K562 (cell line): ENCODE measurements at regions not wholly inside any gene's neighbourhood (a gene's known extent, or its start where the extent isn't known, plus 50 kb on each side); places are given as distances from the start of the nearest gene placed in this dataset.

Experiments
- ATAC-seq: fragments of 200-7000 bp; cut with Tn5 transposase; 3 replicates; pipeline ENCODE4 v1.9.1; 2020; ENCODE audit warnings: moderate library complexity
- BruUV-seq: library from RNA; stranded (reverse); fragments of 400-500 nt; replicated peaks from 2 replicates; lab custom pipeline; 2021; lab: Mats Ljungman, UMichigan
- CTCF ChIA-PET: fragments of 300-600 bp; formaldehyde crosslinking; extraction: SDS; loops from one replicate; lab custom pipeline; 2021; ENCODE audit warnings: low intra/inter-chr PET ratio; lab: Yijun Ruan, JAX
- POLR2A ChIA-PET: fragments of 300-600, 350-650 bp; sonication (Branson Sonifier 250); formaldehyde crosslinking; extraction: SDS; loops from one replicate; lab custom pipeline; 2021; ENCODE audit warnings: antibody characterized with exemption, inconsistent platforms; lab: Yijun Ruan, JAX
- DNase-seq, 4 experiments: peaks; one replicate each; pipeline versions ENCODE4 v3.0.0 to v3.0.0-alpha.2; 2011 to 2018; ENCODE audit warnings: low spot score in 3 of 4, mixed read lengths in 3 of 4; ENCODE audit errors: extremely low read depth in 1 of 4
- FAIRE-seq: peaks from 2 replicates; lab custom pipeline; 2011; peaks lifted over from hg19 to GRCh38; lab: Jason Lieb, UNC
- H2AFZ ChIP-seq: 2 replicates; pipeline ENCODE4 v1.6.0; 2011; ENCODE audit warnings: low read depth, low read length, control low read depth, inconsistent platforms
- H3K27ac ChIP-seq: fragments of 200-600 bp; 3 replicates; pipeline ENCODE4 v1.8.0; 2011; ENCODE audit warnings: low read depth, mild to moderate bottlenecking, control low read depth, inconsistent platforms, low read length, moderate library complexity, mixed read lengths; ENCODE audit errors: extremely low read depth
- H3K27me3 ChIP-seq, 2 experiments: fragments of 300-600 bp in 1 of 2; 2 replicates in 1 of 2; 3 replicates in 1 of 2; pipeline versions ENCODE4 v1.6.0 to v1.8.0; 2011; ENCODE audit warnings: inconsistent platforms in 2 of 2, low read length in 2 of 2, mild to moderate bottlenecking in 1 of 2, mixed read lengths in 1 of 2, moderate library complexity in 1 of 2; ENCODE audit not compliant: control insufficient read depth in 2 of 2, insufficient read depth in 2 of 2
- H3K36me3 ChIP-seq: fragments of 300-600 bp; 3 replicates; pipeline ENCODE4 v1.8.0; 2011; ENCODE audit warnings: mild to moderate bottlenecking, low read length, inconsistent platforms; ENCODE audit not compliant: control insufficient read depth, insufficient read depth
- H3K4me1 ChIP-seq, 2 experiments: fragments of 200-600 bp in 1 of 2; replicated peaks in 1 of 2; 2 replicates in 1 of 2; 3 replicates in 1 of 2; pipeline versions ENCODE4 v1.5.1 to v1.8.0; 2011; ENCODE audit warnings: inconsistent platforms in 2 of 2, low read length in 2 of 2, mild to moderate bottlenecking in 1 of 2, mixed read lengths in 1 of 2, moderate library complexity in 1 of 2; ENCODE audit not compliant: control insufficient read depth in 2 of 2, insufficient read depth in 2 of 2
- H3K4me2 ChIP-seq: 2 replicates; pipeline ENCODE4 v1.6.1; 2011; ENCODE audit warnings: low read length, control low read depth, inconsistent platforms, mixed read lengths; ENCODE audit not compliant: insufficient read depth
- H3K4me3 ChIP-seq: fragments of 200-600 bp; sonication (generic), shearing (Covaris generic); 2 replicates; pipeline ENCODE4 v1.5.1; 2016; ENCODE audit warnings: control low read depth, inconsistent platforms
- H3K79me2 ChIP-seq: fragments of 200-600 bp; 3 replicates; pipeline ENCODE4 v1.8.0; 2011; ENCODE audit warnings: low read length, inconsistent platforms; ENCODE audit not compliant: control insufficient read depth, insufficient read depth
- H3K9ac ChIP-seq, 2 experiments: 2 replicates each; pipeline versions ENCODE4 v1.6.0 to v1.6.1; 2011; ENCODE audit warnings: low read depth in 2 of 2, low read length in 2 of 2, control low read depth in 1 of 2, inconsistent platforms in 1 of 2, mild to moderate bottlenecking in 1 of 2, mixed read lengths in 1 of 2; ENCODE audit not compliant: insufficient read depth in 1 of 2
- H3K9me1 ChIP-seq: one replicate; pipeline ENCODE4 v1.6.0; 2011; ENCODE audit warnings: inconsistent platforms, mild to moderate bottlenecking, low read length, moderate library complexity; ENCODE audit not compliant: control insufficient read depth, insufficient read depth
- H3K9me3 ChIP-seq: replicated peaks from 2 replicates; pipeline ENCODE4 v1.5.1; 2011; ENCODE audit warnings: low read depth, low read length, inconsistent platforms; ENCODE audit not compliant: control insufficient read depth, insufficient read depth
- H4K20me1 ChIP-seq: replicated peaks from 2 replicates; pipeline ENCODE4 v1.6.1; 2011; ENCODE audit warnings: low read length, inconsistent platforms, mixed read lengths; ENCODE audit not compliant: control insufficient read depth, insufficient read depth
- CREB5 ChIP-seq: fragments of 250-450 bp; sonication (Bioruptor Pico); IDR thresholded peaks from 2 replicates; pipeline ENCODE4 v1.5.0; 2020; ENCODE audit warnings: mild to moderate bottlenecking
- E2F1 ChIP-seq: sonication (generic); formaldehyde crosslinking; IDR thresholded peaks from 2 replicates; pipeline ENCODE4 v1.8.1; 2023; ENCODE audit warnings: mild to moderate bottlenecking, missing genetic modification reagents, moderate library complexity
- EP300 ChIP-seq: IDR thresholded peaks from 2 replicates; pipeline ENCODE4 v1.6.1; 2012; ENCODE audit warnings: low read length, improper control_type of control experiment
- HEY1 ChIP-seq: fragments of 250-450 bp; sonication (Bioruptor Pico); IDR thresholded peaks from 2 replicates; pipeline ENCODE4 v1.5.0; 2020; ENCODE audit warnings: mild to moderate bottlenecking, moderate library complexity, borderline replicate concordance
- HMG20A ChIP-seq: fragments of 450-650 bp; formaldehyde crosslinking; conservative IDR thresholded peaks from 2 replicates; pipeline ENCODE4 v1.4.0; 2020; ENCODE audit warnings: mild to moderate bottlenecking, mixed read lengths
- MCM3 ChIP-seq: fragments of 450-650 bp; IDR thresholded peaks from 2 replicates; pipeline ENCODE4 v1.6.1; 2016
- MEIS2 ChIP-seq: fragments of 450-650 bp; IDR thresholded peaks from 2 replicates; pipeline ENCODE4 v1.6.1; 2014; ENCODE audit warnings: mild to moderate bottlenecking; ENCODE audit not compliant: partially characterized antibody
- SMARCB1 ChIP-seq: IDR thresholded peaks from 2 replicates; pipeline ENCODE4 v1.6.1; 2011; ENCODE audit warnings: improper control_type of control experiment, low read depth; ENCODE audit not compliant: insufficient read length
- SP2 ChIP-seq: IDR thresholded peaks from 2 replicates; pipeline ENCODE4 v1.6.1; 2011; ENCODE audit warnings: mild to moderate bottlenecking, low read depth, low read length, moderate library complexity; ENCODE audit not compliant: poor library complexity, severe bottlenecking; ENCODE audit errors: extremely low read depth
- SRSF1 ChIP-seq: fragments of 200-400 bp; formaldehyde crosslinking; IDR thresholded peaks from 2 replicates; pipeline ENCODE4 v1.6.1; 2017; ENCODE audit warnings: mild to moderate bottlenecking, low read depth, low read length, moderate library complexity
- TFAM ChIP-seq: fragments of 250-450 bp; sonication (Bioruptor Pico); conservative IDR thresholded peaks from 2 replicates; pipeline ENCODE4 v1.5.0; 2021; ENCODE audit warnings: mild to moderate bottlenecking, moderate library complexity
- ZBTB34 ChIP-seq: fragments of 250-450 bp; sonication (Bioruptor Pico); IDR thresholded peaks from 2 replicates; pipeline ENCODE4 v1.8.0; 2021; ENCODE audit warnings: mild to moderate bottlenecking, moderate library complexity
- ZNF507 ChIP-seq: conservative IDR thresholded peaks from 2 replicates; pipeline ENCODE4 v1.6.1; 2017; ENCODE audit warnings: missing genetic modification characterization, missing compliant biosample characterization
- WGBS: fragments of 100-300 bp; shearing (Covaris generic); methylation state at CpG from one replicate; pipeline ENCODE4 v1.1.6; 2016; ENCODE audit warnings: low coverage, mixed read lengths; ENCODE audit not compliant: insufficient coverage; ENCODE audit errors: missing lambda C conversion rate; 5-methylcytosine and 5-hydroxymethylcytosine counted together
- in situ Hi-C: fragments of 300-500 bp; cut with MboI; formaldehyde crosslinking; loops from 4 replicates; pipeline ENCODE4 v1.15.0; 2018; ENCODE audit warnings: inconsistent platforms, mixed read lengths
- intact Hi-C: fragments of 100-400 bp; cut with micrococcal nuclease; formaldehyde crosslinking; loops from 2 replicates; pipeline ENCODE4 v1.14.2; 2022
- TF ChIP-seq, protein P1 (sequence below): fragments of 450-650 bp; IDR thresholded peaks from 2 replicates; pipeline ENCODE4 v1.6.1; 2014; ENCODE audit warnings: low read depth, mild to moderate bottlenecking, moderate library complexity, borderline replicate concordance
- TF ChIP-seq, protein P2 (sequence below): fragments of 450-650 bp; formaldehyde crosslinking; IDR thresholded peaks from 2 replicates; pipeline ENCODE4 v1.4.0; 2020; ENCODE audit warnings: mild to moderate bottlenecking

GRCh38 chr3:72661115-72661457, 187.2 kb downstream of the SHQ1 start:
- Histone ChIP-seq H3K4me2 (no peak overlapping the region), H3K79me2 (no peaks in the 10 kb centered on the region), H2AFZ (no peak overlapping the region), H3K9me3 (no peaks in the 10 kb centered on the region), H3K9me1 (no peaks in the 10 kb centered on the region), H3K36me3 (no peaks in the 10 kb centered on the region), H3K9ac (no peak overlapping the region), H3K27me3 (no peaks in the 10 kb centered on the region), H3K4me1 (no peaks in the 10 kb centered on the region; a peak in 2 of 5 replicates), H3K4me3 (no peak overlapping the region), H3K27ac (no peak overlapping the region), H4K20me1 (no peaks in the 10 kb centered on the region)
- BruUV-seq = no TSS peak
- in situ Hi-C loops = no loop called here
- FAIRE-seq (no peak), ATAC-seq (no peak), DNase-seq (no peak)
- intact Hi-C loops = no loop called here
- CTCF ChIA-PET = no interaction called here
- POLR2A ChIA-PET = no interaction called here
- 33% methylated on average over 2 of the region's 2 CpGs for WGBS
- TF ChIP-seq TFAM (CRISPR knock-in tag) (no peak), SRSF1 (no peak), E2F1 (CRISPR knock-in tag) (no peak), EP300 (no peak), ZNF507 (no peak), HMG20A (CRISPR knock-in tag) (no peak), MCM3 (no peak), SMARCB1 (no peak), HEY1 (CRISPR knock-in tag) (no peak), SP2 (no peak), MEIS2 (no peak), ZBTB34 (CRISPR knock-in tag) (no peak), CREB5 (no peak)
- TF ChIP-seq, protein P1, sequence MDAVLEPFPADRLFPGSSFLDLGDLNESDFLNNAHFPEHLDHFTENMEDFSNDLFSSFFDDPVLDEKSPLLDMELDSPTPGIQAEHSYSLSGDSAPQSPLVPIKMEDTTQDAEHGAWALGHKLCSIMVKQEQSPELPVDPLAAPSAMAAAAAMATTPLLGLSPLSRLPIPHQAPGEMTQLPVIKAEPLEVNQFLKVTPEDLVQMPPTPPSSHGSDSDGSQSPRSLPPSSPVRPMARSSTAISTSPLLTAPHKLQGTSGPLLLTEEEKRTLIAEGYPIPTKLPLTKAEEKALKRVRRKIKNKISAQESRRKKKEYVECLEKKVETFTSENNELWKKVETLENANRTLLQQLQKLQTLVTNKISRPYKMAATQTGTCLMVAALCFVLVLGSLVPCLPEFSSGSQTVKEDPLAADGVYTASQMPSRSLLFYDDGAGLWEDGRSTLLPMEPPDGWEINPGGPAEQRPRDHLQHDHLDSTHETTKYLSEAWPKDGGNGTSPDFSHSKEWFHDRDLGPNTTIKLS = no peak
- TF ChIP-seq, protein P2, sequence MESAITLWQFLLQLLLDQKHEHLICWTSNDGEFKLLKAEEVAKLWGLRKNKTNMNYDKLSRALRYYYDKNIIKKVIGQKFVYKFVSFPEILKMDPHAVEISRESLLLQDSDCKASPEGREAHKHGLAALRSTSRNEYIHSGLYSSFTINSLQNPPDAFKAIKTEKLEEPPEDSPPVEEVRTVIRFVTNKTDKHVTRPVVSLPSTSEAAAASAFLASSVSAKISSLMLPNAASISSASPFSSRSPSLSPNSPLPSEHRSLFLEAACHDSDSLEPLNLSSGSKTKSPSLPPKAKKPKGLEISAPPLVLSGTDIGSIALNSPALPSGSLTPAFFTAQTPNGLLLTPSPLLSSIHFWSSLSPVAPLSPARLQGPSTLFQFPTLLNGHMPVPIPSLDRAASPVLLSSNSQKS (CRISPR knock-in tag) = no peak
